SU-DHL-6 (cell line): ENCODE measurements at regions not wholly inside any gene's neighbourhood (a gene's known extent, or its start where the extent isn't known, plus 50 kb on each side); places are given as distances from the start of the nearest gene placed in this dataset.

Experiments
- H2AFZ ChIP-seq: fragments of 200-600 bp; sonication (generic); 2 replicates; pipeline ENCODE4 v1.6.1; 2014; ENCODE audit warnings: low read depth, mild to moderate bottlenecking, moderate library complexity, mixed read lengths, antibody characterized with exemption, low read length; ENCODE audit not compliant: severe bottlenecking
- H3F3A ChIP-seq: fragments of 200-600 bp; shearing (Covaris generic); 2 replicates; pipeline ENCODE4 v1.6.0; 2016; ENCODE audit warnings: antibody characterized with exemption, mild to moderate bottlenecking; ENCODE audit not compliant: insufficient read depth
- H3K27ac ChIP-seq: fragments of 200-600 bp; sonication (generic); 2 replicates; pipeline ENCODE4 v1.5.1; 2016; ENCODE audit warnings: low read depth, mild to moderate bottlenecking, low read length, moderate library complexity, mixed read lengths
- H3K27me3 ChIP-seq: fragments of 200-600 bp; sonication (generic), shearing (Covaris generic); 2 replicates; pipeline ENCODE4 v1.6.0; 2014; ENCODE audit warnings: mild to moderate bottlenecking, low read length
- H3K36me3 ChIP-seq: fragments of 200-600 bp; sonication (generic); 2 replicates; pipeline ENCODE4 v1.6.1; 2014; ENCODE audit warnings: mild to moderate bottlenecking, low read length, mixed read lengths
- H3K4me2 ChIP-seq: fragments of 300-600, 200-600 bp; shearing (Covaris generic), sonication (generic); 2 replicates; pipeline ENCODE4 v1.6.0; 2014; ENCODE audit warnings: low read length, low read depth, mild to moderate bottlenecking; ENCODE audit not compliant: poor library complexity, severe bottlenecking
- H3K4me3 ChIP-seq: fragments of 200-600 bp; sonication (generic); 2 replicates; pipeline ENCODE4 v1.5.1; 2014; ENCODE audit warnings: antibody characterized with exemption, low read length, mild to moderate bottlenecking, mixed read lengths; ENCODE audit not compliant: insufficient read depth, poor library complexity, severe bottlenecking
- H3K79me2 ChIP-seq: fragments of 200-600 bp; sonication (generic); 2 replicates; pipeline ENCODE4 v1.6.1; 2014; ENCODE audit warnings: mild to moderate bottlenecking, low read length, moderate library complexity; ENCODE audit not compliant: insufficient read depth
- H3K9ac ChIP-seq: fragments of 200-600 bp; sonication (generic); 2 replicates; pipeline ENCODE4 v1.7.0; 2014; ENCODE audit warnings: mild to moderate bottlenecking, low read length
- H3K9me2 ChIP-seq: fragments of 200-600 bp; sonication (generic); replicated peaks from 2 replicates; pipeline ENCODE4 v1.6.1; 2014; ENCODE audit warnings: low read length; ENCODE audit not compliant: insufficient read depth
- H3K9me3 ChIP-seq: fragments of 200-600 bp; sonication (generic); 2 replicates; pipeline ENCODE4 v1.6.1; 2014; ENCODE audit warnings: low read length, mixed read lengths; ENCODE audit not compliant: insufficient read depth
- H4K20me1 ChIP-seq: fragments of 200-600 bp; sonication (generic); 2 replicates; pipeline ENCODE4 v1.6.1; 2014; ENCODE audit warnings: low read depth, mild to moderate bottlenecking, antibody characterized with exemption, low read length, moderate library complexity, mixed read lengths
- EZH2phosphoT487 ChIP-seq: fragments of 200-600 bp; sonication (generic), shearing (Covaris generic); conservative IDR thresholded peaks from 2 replicates; pipeline ENCODE4 v1.6.1; 2018; ENCODE audit warnings: mild to moderate bottlenecking, antibody characterized with exemption, low read length, moderate library complexity, mixed read lengths
- TF ChIP-seq, protein P1 (sequence below): fragments of 200-600 bp; sonication (generic); IDR thresholded peaks from one replicate; pipeline ENCODE4 v1.5.1; 2017; ENCODE audit warnings: antibody characterized with exemption, mild to moderate bottlenecking, low read length, moderate library complexity; ENCODE audit not compliant: insufficient read depth, poor library complexity, severe bottlenecking

GRCh38 chr10:56874950-56875349, 513.9 kb upstream of the ZWINT start:
- H3K4me2 ChIP-seq = no peak overlapping the region
- no peaks in the 10 kb centered on the region for H3K27me3 ChIP-seq
- no peak overlapping the region for H3K27ac ChIP-seq
- no peaks in the 10 kb centered on the region for H4K20me1 ChIP-seq
- no peak overlapping the region for H3K9ac ChIP-seq
- no peaks in the 10 kb centered on the region for H3K9me3 ChIP-seq
- no peaks in the 10 kb centered on the region for H3K79me2 ChIP-seq
- H3K9me2 ChIP-seq = no peaks in the 10 kb centered on the region
- H3K4me3 ChIP-seq = no peak overlapping the region
- H3F3A ChIP-seq = no peaks in the 10 kb centered on the region
- no peak overlapping the region for H2AFZ ChIP-seq
- no peak for TF ChIP-seq EZH2phosphoT487
- TF ChIP-seq, protein P1, sequence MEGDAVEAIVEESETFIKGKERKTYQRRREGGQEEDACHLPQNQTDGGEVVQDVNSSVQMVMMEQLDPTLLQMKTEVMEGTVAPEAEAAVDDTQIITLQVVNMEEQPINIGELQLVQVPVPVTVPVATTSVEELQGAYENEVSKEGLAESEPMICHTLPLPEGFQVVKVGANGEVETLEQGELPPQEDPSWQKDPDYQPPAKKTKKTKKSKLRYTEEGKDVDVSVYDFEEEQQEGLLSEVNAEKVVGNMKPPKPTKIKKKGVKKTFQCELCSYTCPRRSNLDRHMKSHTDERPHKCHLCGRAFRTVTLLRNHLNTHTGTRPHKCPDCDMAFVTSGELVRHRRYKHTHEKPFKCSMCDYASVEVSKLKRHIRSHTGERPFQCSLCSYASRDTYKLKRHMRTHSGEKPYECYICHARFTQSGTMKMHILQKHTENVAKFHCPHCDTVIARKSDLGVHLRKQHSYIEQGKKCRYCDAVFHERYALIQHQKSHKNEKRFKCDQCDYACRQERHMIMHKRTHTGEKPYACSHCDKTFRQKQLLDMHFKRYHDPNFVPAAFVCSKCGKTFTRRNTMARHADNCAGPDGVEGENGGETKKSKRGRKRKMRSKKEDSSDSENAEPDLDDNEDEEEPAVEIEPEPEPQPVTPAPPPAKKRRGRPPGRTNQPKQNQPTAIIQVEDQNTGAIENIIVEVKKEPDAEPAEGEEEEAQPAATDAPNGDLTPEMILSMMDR = no peak
- no peaks in the 10 kb centered on the region for H3K36me3 ChIP-seq

DNA sequence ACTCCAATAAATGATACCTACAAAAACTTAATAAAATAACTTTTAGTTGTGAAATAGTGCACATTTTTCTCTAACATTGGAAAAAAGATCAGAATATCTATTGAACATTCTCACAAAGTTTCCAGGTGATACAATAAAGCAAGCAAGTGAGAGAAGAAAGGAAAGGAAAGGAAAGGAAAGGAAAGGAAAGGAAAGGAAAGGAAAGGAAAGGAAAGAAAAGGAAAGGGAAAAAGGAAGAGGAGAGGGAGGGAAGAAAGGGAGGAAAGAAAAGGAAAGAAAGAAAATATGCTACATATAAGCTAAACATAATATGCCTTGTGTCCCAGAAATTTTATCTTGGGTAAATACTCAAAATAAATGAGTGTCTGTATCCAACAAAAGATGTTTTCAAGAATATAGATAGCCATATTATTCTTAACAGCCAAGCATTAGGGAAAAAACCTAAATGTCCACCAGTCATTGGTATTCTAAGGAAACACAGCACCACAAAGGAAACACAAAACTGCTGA, 510.2 kb upstream of the ZWINT start:
- Histone ChIP-seq H3K4me2 (no peak overlapping the region), H3K27ac (no peak overlapping the region), H2AFZ (no peak overlapping the region), H4K20me1 (no peaks in the 10 kb centered on the region), H3K79me2 (no peaks in the 10 kb centered on the region), H3K9ac (no peak overlapping the region), H3K9me3 (no peaks in the 10 kb centered on the region), H3K4me3 (no peak overlapping the region), H3K9me2 (no peaks in the 10 kb centered on the region), H3K27me3 (no peaks in the 10 kb centered on the region), H3K36me3 (no peaks in the 10 kb centered on the region), H3F3A (no peaks in the 10 kb centered on the region)
- TF ChIP-seq EZH2phosphoT487 = no peak
- TF ChIP-seq, protein P1 = no peak

DNA sequence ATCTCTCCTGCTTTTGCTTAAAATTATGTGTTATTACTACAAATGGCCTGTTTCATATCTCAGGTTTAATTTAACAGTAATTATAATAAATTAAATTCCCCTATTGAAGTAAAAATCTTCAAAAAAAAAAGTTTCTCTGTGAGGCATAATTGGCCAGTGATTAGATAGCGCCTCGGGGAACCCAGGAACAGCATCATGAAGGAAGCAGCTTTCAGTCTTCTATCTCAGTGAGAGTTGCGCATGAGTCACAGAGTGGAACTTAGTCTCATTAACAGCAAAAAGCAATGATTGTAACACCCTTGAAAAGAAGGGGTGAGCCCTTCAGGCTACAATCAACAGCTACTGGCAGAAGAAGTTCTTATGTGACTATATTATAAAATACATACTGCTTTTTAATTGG, 506.2 kb upstream of the ZWINT start:
- no peak overlapping the region for H3K4me3 ChIP-seq
- H4K20me1 ChIP-seq = no peaks in the 10 kb centered on the region
- H3K9me2 ChIP-seq = no peaks in the 10 kb centered on the region
- no peaks in the 10 kb centered on the region for H3K79me2 ChIP-seq
- no peaks in the 10 kb centered on the region for H3K9me3 ChIP-seq
- H3K9ac ChIP-seq = no peak overlapping the region
- TF ChIP-seq, protein P1 = no peak
- TF ChIP-seq EZH2phosphoT487 = no peak
- H3K27ac ChIP-seq = no peak overlapping the region
- H3F3A ChIP-seq = no peaks in the 10 kb centered on the region
- no peaks in the 10 kb centered on the region for H3K36me3 ChIP-seq
- no peak overlapping the region for H3K4me2 ChIP-seq
- no peak overlapping the region for H2AFZ ChIP-seq
- H3K27me3 ChIP-seq = no peaks in the 10 kb centered on the region
